Heart right ventricle (tissue), 16 donors: ENCODE measurements at regions not wholly inside any gene's neighbourhood (a gene's known extent, or its start where the extent isn't known, plus 50 kb on each side); places are given as distances from the start of the nearest gene placed in this dataset.

Source experiments
- ATAC-seq, 8 donors: fragments of 200-7000 bp; cut with Tn5 transposase; one replicate each; pipeline ENCODE4 v1.9.1; 2020; ENCODE audit warnings: mild to moderate bottlenecking in 8 of 8, moderate library complexity in 8 of 8, moderate number of reproducible peaks in 1 of 8
- DNase-seq, 2 donors: peaks; one replicate each; pipeline ENCODE4 v3.0.0-alpha.2; 2020
- H3K27ac ChIP-seq, 10 donors: fragments of 200-600 bp; sonication (generic) in 2 of 10; one replicate each; pipeline versions ENCODE4 v1.5.0 to v1.8.0; 2020 to 2022; ENCODE audit warnings: mild to moderate bottlenecking in 3 of 10
- H3K27me3 ChIP-seq, 7 donors: fragments of 200-600 bp; one replicate each; pipeline ENCODE4 v1.8.0; 2021 to 2022; ENCODE audit warnings: mild to moderate bottlenecking in 2 of 7
- H3K36me3 ChIP-seq, 9 donors: fragments of 200-600 bp; sonication (generic) in 1 of 9; one replicate each; pipeline versions ENCODE4 v1.5.0 to v1.8.0; 2020 to 2022; ENCODE audit warnings: mild to moderate bottlenecking in 2 of 9
- H3K4me1 ChIP-seq, 9 donors: fragments of 200-600 bp; sonication (generic) in 1 of 9; one replicate each; pipeline versions ENCODE4 v1.5.0 to v1.8.0; 2020 to 2022; ENCODE audit warnings: mild to moderate bottlenecking in 4 of 9
- H3K4me3 ChIP-seq, 10 donors: fragments of 200-600 bp; sonication (generic) in 2 of 10; one replicate each; pipeline versions ENCODE4 v1.5.0 to v1.8.0; 2020 to 2022; ENCODE audit warnings: mild to moderate bottlenecking in 7 of 10, moderate library complexity in 2 of 10
- H3K9me3 ChIP-seq, 11 donors: fragments of 200-600 bp in 10 of 11; sonication (generic) in 2 of 11; one replicate each; pipeline versions ENCODE4 v1.5.0 to v1.8.0; 2013 to 2022; ENCODE audit warnings: mild to moderate bottlenecking in 2 of 11, control low read depth in 1 of 11, moderate library complexity in 1 of 11
- CTCF ChIP-seq, 9 donors: fragments of 200-600 bp; sonication (generic) in 2 of 9; IDR thresholded peaks; one replicate each; pipeline versions ENCODE4 v1.5.0 to v1.8.0; 2021 to 2022; ENCODE audit warnings: antibody characterized with exemption in 9 of 9, mild to moderate bottlenecking in 5 of 9, moderate library complexity in 1 of 9
- WGBS, 2 donors: extraction: QIAGEN DNeasy Blood & Tissue Kit; methylation state at CpG; one replicate each; pipeline ENCODE4 v1.1.7; 2013; ENCODE audit warnings: inconsistent platforms in 1 of 2; 5-methylcytosine and 5-hydroxymethylcytosine counted together
- intact Hi-C, 10 donors: fragments of 100-400 bp; cut with DNase I; formaldehyde crosslinking; loops; one replicate each; pipeline versions ENCODE4 v1.11.1 to v1.14.2; 2022
- donor health status: Arrhythmogenic right ventricular cardiomyopathy.
- donor health status: ischemic (EF 13 %, LVEDD 7.1; RV severe dilation, severe dysfunction).
- donor health status: healthy with polysubstance abuse.
- donor health status: DM: no; HTN: yes; CAD: no.
- donor health status: DM: no; HTN: no; CAD: no.
- donor health status: ischemic (EF 25% LVEDD 6.9; RV normal size, moderate dysfunction).
- donor health status: ischemic (EF 25% LVEDD 5.7; RV mildly dilated, moderate dysfunction).
- donor health status: healthy.
- donor health status: DM: yes; HTN: yes; CAD: no.
- donor health status: Ischemic cardiomyopathy.
- donor health status: ischemic (EF 35%, LVEDD 5.7; RV mildly dilated, moderate dysfunction).
- donor health status: nonischemic (EF 11% LVEDD 7.7; RV severe dilation, severe dysfunction).
- donor health status: DM: yes; HTN: yes; CAD: no.
- donor health status: PGD.
- donor health status: ischemic (EF 29% LVEDD 5.4; RV normal size, mild dysfunction).
- donor health status: nonischemic (EF 23%, LVEDD 6.1; RV moderate dilation, normal function).

- H3K27me3 ChIP-seq: no peaks in the 10 kb centered on the region
- no peak overlapping the region for H3K4me3 ChIP-seq
- no peaks in the 10 kb centered on the region for H3K4me1 ChIP-seq
- H3K36me3 ChIP-seq: no peaks in the 10 kb centered on the region
- TF ChIP-seq CTCF (IDR thresholded peaks at IDR 0.05): no peak
- H3K9me3 ChIP-seq: peaks cover 0 to 2% (median 0%) of the 10 kb centered on the region in 11 donors
- ATAC-seq (no peak), DNase-seq (no peak)
- intact Hi-C loops: no loop called here
- H3K27ac ChIP-seq: no peak overlapping the region
- 79 to 81% methylated on average over 3 of the region's 3 CpGs for WGBS, 2 donors
Measured at GRCh38 chr15:94683902-94684301, 452.5 kb downstream of the MCTP2 start.

GRCh38 chr15:94691169-94691568, 459.8 kb downstream of the MCTP2 start:
- no peak for TF ChIP-seq CTCF (IDR thresholded peaks at IDR 0.05)
- no peak overlapping the region for H3K27ac ChIP-seq
- ATAC-seq (no peak), DNase-seq (no peak)
- no peaks in the 10 kb centered on the region for H3K9me3 ChIP-seq
- no peaks in the 10 kb centered on the region for H3K36me3 ChIP-seq
- intact Hi-C loops: no loop called here
- WGBS, 2 donors: 92 to 94% methylated on average over 2 of the region's 2 CpGs
- H3K4me1 ChIP-seq: no peaks in the 10 kb centered on the region
- no peaks in the 10 kb centered on the region for H3K27me3 ChIP-seq
- H3K4me3 ChIP-seq: no peak overlapping the region

- no peaks in the 10 kb centered on the region for H3K27me3 ChIP-seq
- 46 to 49% methylated on average over 3 of the region's 3 CpGs for WGBS, 2 donors
- H3K36me3 ChIP-seq: no peaks in the 10 kb centered on the region
- H3K4me3 ChIP-seq: no peak overlapping the region
- intact Hi-C loops: no loop called here
- TF ChIP-seq CTCF (IDR thresholded peaks at IDR 0.05): no peak
- H3K4me1 ChIP-seq: no peaks in the 10 kb centered on the region
- H3K27ac ChIP-seq: no peak overlapping the region
- no peak for ATAC-seq
- DNase-seq: no peak
- H3K9me3 ChIP-seq: no peaks in the 10 kb centered on the region
Measured at GRCh38 chr15:94692710-94693109, 461.3 kb downstream of the MCTP2 start.

- no peak overlapping the region for H3K4me3 ChIP-seq
- intact Hi-C loops: loop anchor here in 1 of 10 donors (5.0 kb wide), 1 partner anchor 142 kb away; no protein-coding TSS in a partner anchor
- TF ChIP-seq CTCF (IDR thresholded peaks at IDR 0.05): no peak
- ATAC-seq (no peak), DNase-seq (no peak)
- H3K9me3 ChIP-seq: no peaks in the 10 kb centered on the region
- 89 to 95% methylated on average over 4 of the region's 4 CpGs for WGBS, 2 donors
- H3K27me3 ChIP-seq: no peaks in the 10 kb centered on the region
- H3K27ac ChIP-seq: no peak overlapping the region
- no peaks in the 10 kb centered on the region for H3K4me1 ChIP-seq
- H3K36me3 ChIP-seq: no peaks in the 10 kb centered on the region
Measured at GRCh38 chr15:94700211-94700610, 468.9 kb downstream of the MCTP2 start.
